ENCODE measurements at regions not wholly inside any gene's neighbourhood (a gene's known extent, or its start where the extent isn't known, plus 50 kb on each side); places are given as distances from the start of the nearest gene placed in this dataset.
A peak's percentile ranks its signal among the peaks of the same experiment; 100 is the strongest.

- H3K4me3 ChIP-seq: no peak overlapping the region
- no peaks in the 10 kb centered on the region for H3K79me2 ChIP-seq
- no peak overlapping the region for H3K27ac ChIP-seq
- H3K4me1 ChIP-seq (ENCODE audit: insufficient read depth): peaks cover 9% of the 10 kb centered on the region
- no peak for TF ChIP-seq CTCF (IDR thresholded peaks at IDR 0.05; ENCODE audit: poor library complexity)
- no peak for TF ChIP-seq EZH2 (IDR thresholded peaks at IDR 0.05; ENCODE audit: borderline replicate concordance)
- no peaks in the 10 kb centered on the region for H3K9me2 ChIP-seq (replicated peaks; ENCODE audit: insufficient read depth)
- no peaks in the 10 kb centered on the region for H4K20me1 ChIP-seq (ENCODE audit: insufficient read depth, poor library complexity, severe bottlenecking)
- no peak for DNase-seq (ENCODE audit: low spot score)
- 35% methylated on average over 3 of the region's 3 CpGs for WGBS (ENCODE audit: low lambda C conversion rate, missing lambda C conversion rate)
- no peaks in the 10 kb centered on the region for H3K36me3 ChIP-seq (replicated peaks; ENCODE audit: insufficient read depth, low read depth)
- no peaks in the 10 kb centered on the region for H3K9me3 ChIP-seq (ENCODE audit: low read depth)
- H3K27me3 ChIP-seq: no peaks in the 10 kb centered on the region
- H2AFZ ChIP-seq: peak overlapping the region; percentile 31
- peak overlapping the region; percentile 26 for H3K4me2 ChIP-seq
These were observed 369.2 kb downstream of the NSUN3 start for GRCh38 chr3:94431876-94432570.

GRCh38 chr3:94433811-94434210, 370.9 kb downstream of the NSUN3 start:
- no peak for DNase-seq (ENCODE audit: low spot score)
- Histone ChIP-seq H3K9me2 (replicated peaks; ENCODE audit: insufficient read depth) (no peaks in the 10 kb centered on the region), H4K20me1 (ENCODE audit: insufficient read depth, poor library complexity, severe bottlenecking) (no peaks in the 10 kb centered on the region), H3K79me2 (no peaks in the 10 kb centered on the region), H2AFZ (no peak overlapping the region), H3K27me3 (no peaks in the 10 kb centered on the region), H3K36me3 (replicated peaks; ENCODE audit: insufficient read depth, low read depth) (no peaks in the 10 kb centered on the region), H3K4me2 (no peak overlapping the region), H3K9me3 (ENCODE audit: low read depth) (no peaks in the 10 kb centered on the region), H3K27ac (no peak overlapping the region), H3K4me1 (ENCODE audit: insufficient read depth) (peaks cover 9% of the 10 kb centered on the region), H3K4me3 (no peak overlapping the region)
- TF ChIP-seq EZH2 (IDR thresholded peaks at IDR 0.05; ENCODE audit: borderline replicate concordance): no peak

GRCh38 chr3:94440767-94441493, 378.1 kb downstream of the NSUN3 start:
- TF ChIP-seq CTCF (IDR thresholded peaks at IDR 0.05; ENCODE audit: poor library complexity): no peak
- no peak for TF ChIP-seq EZH2phosphoT487 (IDR thresholded peaks at IDR 0.05; ENCODE audit: low read depth, severe bottlenecking, unreplicated experiment)
- TF ChIP-seq EZH2 (IDR thresholded peaks at IDR 0.05; ENCODE audit: borderline replicate concordance): no peak
- Histone ChIP-seq H2AFZ (no peak overlapping the region), H3K4me1 (ENCODE audit: insufficient read depth) (peaks cover 5% of the 10 kb centered on the region), H4K20me1 (ENCODE audit: insufficient read depth, poor library complexity, severe bottlenecking) (no peaks in the 10 kb centered on the region), H3K27me3 (no peaks in the 10 kb centered on the region), H3K79me2 (no peaks in the 10 kb centered on the region), H3K9me2 (replicated peaks; ENCODE audit: insufficient read depth) (no peaks in the 10 kb centered on the region), H3K9me3 (ENCODE audit: low read depth) (no peaks in the 10 kb centered on the region), H3K4me3 (no peak overlapping the region), H3K36me3 (replicated peaks; ENCODE audit: insufficient read depth, low read depth) (no peaks in the 10 kb centered on the region), H3K4me2 (no peak overlapping the region), H3K27ac (peak overlapping the region; percentile 50)
- 76% methylated on average over 3 of the region's 3 CpGs for whole genome bisulfite sequencing (ENCODE audit: low lambda C conversion rate, missing lambda C conversion rate)
- DNase-seq (ENCODE audit: low spot score): peak; percentile 30

- Histone ChIP-seq H3K27me3 (no peaks in the 10 kb centered on the region), H2AFZ (no peak overlapping the region), H3K4me1 (ENCODE audit: insufficient read depth) (peaks cover 5% of the 10 kb centered on the region), H3K4me2 (no peak overlapping the region), H4K20me1 (ENCODE audit: insufficient read depth, poor library complexity, severe bottlenecking) (no peaks in the 10 kb centered on the region), H3K27ac (peak overlapping the region; percentile 56), H3K9me3 (ENCODE audit: low read depth) (no peaks in the 10 kb centered on the region), H3K36me3 (replicated peaks; ENCODE audit: insufficient read depth, low read depth) (no peaks in the 10 kb centered on the region), H3K79me2 (no peaks in the 10 kb centered on the region), H3K9me2 (replicated peaks; ENCODE audit: insufficient read depth) (no peaks in the 10 kb centered on the region), H3K4me3 (no peak overlapping the region)
- no peak for TF ChIP-seq CTCF (IDR thresholded peaks at IDR 0.05; ENCODE audit: poor library complexity)
- TF ChIP-seq EZH2 (IDR thresholded peaks at IDR 0.05; ENCODE audit: borderline replicate concordance): no peak
- TF ChIP-seq EZH2phosphoT487 (IDR thresholded peaks at IDR 0.05; ENCODE audit: low read depth, severe bottlenecking, unreplicated experiment): no peak
- no peak for DNase-seq (ENCODE audit: low spot score)
- 91% methylated on average over 1 of the region's 1 CpG for whole genome bisulfite sequencing (ENCODE audit: low lambda C conversion rate, missing lambda C conversion rate)
These were observed 378.6 kb downstream of the NSUN3 start for GRCh38 chr3:94441494-94441847.
